HG02588 (cell line): ENCODE measurements at regions not wholly inside any gene's neighbourhood (a gene's known extent, or its start where the extent isn't known, plus 50 kb on each side); places are given as distances from the start of the nearest gene placed in this dataset.
"Not testable (repeated sequence)": the region's sequence is repeated elsewhere in the genome, so short reads cannot be mapped to it uniquely, and the experiment has no call there.

ENCODE experiments used
- ATAC-seq: cut with Tn5 transposase; IDR thresholded peaks from one replicate; pipeline ENCODE4 v1.9.1; 2021; ENCODE audit warnings: mild to moderate bottlenecking, moderate library complexity; ENCODE audit not compliant: unreplicated experiment

DNA sequence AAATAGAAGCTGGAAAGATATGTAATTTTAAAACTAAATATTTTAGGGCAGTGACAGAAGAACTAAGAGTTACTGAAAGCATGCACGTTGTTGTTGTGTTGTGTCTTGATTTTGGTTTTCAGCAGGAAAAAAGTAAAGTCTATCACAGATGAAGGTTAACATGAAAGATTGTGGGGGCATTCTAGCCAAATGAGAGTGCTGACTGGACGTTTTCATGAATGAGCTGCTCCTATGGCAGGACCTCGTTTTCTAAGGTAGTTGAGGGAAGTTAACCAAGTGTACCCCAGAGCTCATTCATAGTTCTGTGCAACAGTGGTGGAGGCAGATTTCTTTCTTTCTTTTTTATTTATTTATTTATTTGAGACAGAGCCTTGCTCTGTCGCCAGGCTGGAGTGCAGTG is 194.6 kb upstream of the IRS2 start:
- no peak for ATAC-seq

DNA sequence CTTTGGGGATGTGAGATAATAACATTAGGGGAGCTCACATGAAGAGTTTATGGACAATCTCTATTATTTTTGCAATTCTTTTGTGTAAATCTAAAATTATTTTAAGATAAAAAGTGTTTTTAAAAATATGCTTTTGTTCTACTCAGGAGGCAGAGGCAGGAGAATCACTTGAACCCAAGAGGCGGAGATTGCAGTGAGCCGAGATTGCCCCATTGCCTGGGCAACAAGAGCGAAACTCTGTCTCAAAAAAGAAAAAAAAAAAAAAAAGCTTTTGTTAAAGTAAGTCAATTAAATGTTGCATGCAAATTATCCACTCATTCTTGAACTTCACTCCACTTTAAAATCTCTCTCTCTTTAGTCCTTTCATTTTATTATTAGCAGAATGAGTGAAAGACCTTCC is 193.3 kb upstream of the IRS2 start:
- ATAC-seq, result not testable (repeated sequence)

DNA sequence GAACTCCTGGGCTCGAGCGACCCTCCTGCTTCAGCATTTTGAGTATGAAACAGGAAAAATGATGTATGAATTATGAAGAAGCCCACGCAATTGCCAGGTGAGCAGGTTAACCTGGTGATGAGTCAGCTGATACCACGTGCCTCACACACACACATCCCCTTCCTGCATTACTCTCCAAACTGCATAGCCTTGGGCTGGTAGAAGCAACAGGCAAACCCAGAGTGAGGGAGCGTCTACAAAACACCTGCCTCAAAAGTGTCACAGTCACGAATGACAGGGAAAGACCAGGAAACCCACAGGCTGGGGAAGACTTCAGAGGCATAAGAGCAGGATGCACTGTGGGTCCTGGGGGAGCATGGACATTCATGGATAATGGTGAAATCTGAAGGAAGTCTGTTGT is 192.8 kb upstream of the IRS2 start:
- no peak for ATAC-seq

DNA sequence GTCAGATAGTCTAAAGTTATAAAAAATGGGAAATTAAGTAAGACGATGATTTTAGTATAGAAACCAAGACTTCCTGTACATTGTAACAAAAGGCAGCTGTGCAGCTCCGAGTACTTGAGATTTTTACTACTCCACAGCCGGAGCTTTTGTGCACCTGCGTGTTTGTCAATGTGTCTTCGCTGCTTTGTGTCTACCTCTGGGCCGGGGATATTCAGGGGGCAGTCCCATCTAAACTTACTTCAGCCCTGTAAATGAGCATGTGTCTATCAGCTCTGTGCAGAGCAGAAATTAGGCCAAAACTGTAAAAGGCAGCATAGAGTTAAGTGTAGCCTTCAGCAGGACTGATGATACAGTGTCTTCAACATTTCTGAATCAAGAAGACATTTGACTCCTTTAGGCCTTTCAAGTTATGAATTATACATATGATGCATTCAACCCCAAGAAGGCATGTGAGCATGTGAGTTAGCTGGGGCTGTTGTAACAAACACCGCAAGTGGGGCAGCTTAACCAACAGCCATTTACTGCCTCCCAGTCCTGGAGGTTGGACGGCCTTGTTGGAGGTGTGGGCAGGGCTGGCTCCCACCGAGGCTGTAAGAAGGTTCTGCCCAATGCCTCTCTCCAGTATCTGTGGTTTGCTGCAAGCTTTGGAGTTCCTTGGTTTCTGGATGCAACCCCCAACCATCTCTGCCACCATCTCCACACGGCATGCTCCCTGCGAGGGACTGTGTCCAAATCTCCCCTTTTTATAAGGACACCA is 191.0 kb upstream of the IRS2 start:
- no peak for ATAC-seq

DNA sequence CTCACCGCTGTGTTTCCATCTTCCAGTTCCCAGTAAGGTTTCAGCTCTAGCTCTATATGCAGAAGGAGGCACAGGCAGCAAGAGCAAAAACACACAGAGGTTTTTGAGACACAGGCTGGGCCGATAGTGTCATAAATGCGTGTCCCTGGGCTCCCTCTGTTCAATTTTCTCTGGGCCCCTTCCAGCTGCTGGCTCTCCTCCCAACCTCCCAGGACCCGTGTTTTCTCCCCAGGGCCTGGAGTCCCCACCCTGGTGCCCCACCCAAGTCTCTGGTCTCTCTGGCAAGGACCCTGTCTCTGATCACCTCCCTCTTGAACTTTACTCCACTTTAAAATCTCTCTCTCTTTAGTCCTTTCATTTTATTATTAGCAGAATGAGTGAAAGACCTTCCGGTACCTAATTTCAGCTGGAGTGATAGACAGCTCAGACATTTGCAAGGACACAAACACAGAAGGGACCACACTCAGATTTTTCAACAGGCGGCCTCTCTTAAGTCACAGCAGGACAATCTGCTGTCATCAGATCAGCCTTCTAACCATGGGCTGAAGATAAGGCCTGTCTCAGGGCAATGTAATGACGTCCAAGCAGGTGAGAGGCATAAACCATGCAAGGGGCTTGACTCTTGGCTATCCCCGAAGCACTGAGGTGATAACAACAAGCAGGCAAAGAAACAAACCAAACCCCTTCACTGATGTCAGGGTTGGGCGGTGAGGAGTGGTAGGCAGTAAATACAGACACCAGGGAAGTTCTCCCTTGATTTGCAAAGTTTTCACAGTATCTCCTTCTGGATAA is 190.0 kb upstream of the IRS2 start:
- no peak for ATAC-seq

DNA sequence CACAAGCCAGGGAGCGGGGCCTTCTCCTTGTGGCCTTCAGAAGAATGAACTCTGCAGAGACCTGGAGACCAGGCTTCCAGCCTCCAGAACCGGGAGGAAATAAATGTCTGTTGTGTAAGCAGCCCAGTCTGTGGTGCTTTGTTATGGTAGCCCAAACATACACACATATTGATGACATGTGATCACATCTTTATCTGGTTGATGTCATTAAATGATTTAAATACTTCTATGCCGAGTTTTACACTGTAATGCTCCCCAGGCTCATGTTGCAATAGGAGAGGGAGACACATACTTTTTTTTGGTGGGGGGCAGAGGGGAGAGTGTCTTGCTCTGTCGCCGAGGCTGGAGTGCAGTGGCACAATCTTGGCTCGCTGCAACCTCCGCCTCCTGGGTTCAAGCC is 188.0 kb upstream of the IRS2 start:
- ATAC-seq, result no peak

DNA sequence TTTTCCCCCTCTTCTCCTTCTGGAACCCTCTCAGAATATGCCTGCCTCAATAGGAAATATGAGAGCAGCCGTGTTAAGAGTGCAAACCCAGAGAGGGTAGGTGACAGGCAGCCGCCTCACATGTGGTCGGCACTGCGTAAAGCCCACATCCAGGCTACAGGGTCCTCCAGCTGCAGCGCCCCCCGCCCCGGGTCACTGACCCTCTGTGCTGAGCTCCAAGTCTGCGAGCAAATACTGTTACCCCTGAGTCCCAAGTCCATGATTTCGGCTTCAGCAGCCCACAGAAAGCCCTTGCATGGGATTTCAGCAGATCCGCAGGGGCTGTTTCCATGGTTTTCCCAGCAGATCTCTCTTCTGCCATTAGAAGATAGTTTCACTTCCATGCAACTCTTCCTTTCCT is 186.9 kb upstream of the IRS2 start:
- ATAC-seq, result no peak

DNA sequence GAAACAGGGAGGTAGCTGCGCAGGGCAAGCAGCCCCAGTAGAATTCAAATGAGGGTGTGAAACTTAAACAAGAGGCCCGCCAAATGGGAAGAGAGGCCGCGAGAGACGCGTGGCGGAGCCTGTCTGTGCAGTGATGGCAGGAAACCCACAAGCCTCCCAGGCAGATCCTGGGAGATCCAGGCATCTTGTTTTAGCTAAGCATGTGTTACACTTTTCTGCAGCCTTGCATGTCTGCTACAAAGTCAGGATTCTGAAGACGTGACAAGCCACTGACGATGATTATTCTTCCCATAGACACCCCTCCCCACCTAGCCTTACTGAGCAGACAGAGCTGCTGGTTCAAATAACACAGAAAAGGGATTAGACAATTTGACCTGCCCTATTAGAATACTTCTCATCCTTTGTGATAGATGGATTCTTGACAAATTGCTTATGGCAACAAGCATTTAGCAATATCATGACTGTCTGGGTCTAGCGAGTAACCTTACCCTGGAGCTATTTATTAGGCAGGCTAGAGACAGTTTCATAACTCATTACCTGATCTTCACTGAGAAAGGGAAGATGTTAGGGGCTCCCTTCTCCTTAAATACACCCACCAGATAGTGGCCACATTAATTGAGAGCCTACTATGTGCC is 185.2 kb upstream of the IRS2 start:
- no peak for ATAC-seq

DNA sequence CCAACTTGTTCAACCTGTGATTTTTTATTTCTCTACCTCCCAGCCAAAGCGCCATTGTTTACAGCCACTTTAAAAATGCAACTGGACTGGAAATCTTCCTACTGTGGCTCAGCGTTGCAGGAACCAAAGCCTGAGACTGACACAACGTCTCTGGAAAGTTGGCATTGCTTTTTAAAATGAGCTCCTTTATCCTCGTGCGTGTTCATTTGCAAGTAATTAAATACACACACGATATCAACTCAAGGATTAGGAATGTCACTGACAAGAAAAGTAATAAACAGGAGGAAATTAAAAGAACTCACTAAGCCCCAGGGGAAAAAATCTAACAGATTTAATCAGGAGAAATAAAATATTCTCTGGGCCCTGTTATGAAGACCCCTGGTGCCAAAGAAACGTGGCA is 184.6 kb upstream of the IRS2 start:
- no peak for ATAC-seq

DNA sequence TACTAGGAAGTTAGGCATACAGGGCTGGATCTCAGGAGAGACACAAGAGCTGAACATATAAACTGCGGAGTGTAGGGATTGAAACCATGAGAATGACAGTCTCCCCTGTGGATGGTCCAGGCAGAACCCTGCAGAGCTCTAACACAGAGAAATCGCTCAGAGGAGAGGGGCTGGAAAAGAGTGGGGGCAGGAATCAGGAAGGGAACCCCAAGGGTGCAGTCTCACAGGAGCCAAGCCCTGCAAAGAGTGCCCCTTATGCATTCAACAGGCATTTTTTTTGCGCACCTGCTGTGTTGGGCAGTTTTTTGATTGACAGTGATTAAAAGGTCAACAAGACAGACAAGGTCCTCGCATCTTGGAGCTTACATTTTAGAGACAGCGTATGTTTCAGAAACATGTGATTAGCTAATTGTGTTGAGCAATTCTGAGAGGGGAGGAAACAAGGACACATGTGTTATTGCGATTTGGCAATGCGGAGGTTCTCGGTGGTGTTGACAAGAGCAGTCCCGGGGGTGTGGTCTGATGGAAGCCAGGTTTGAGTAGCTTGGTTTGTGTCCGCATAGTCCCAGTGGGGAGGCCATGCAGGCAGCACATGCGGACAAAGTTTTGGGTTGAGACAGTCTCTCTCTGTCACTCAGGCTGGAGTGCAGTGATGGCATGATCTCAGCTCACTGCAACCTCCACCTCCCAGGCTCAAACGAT is 182.6 kb upstream of the IRS2 start:
- ATAC-seq, result no peak

DNA sequence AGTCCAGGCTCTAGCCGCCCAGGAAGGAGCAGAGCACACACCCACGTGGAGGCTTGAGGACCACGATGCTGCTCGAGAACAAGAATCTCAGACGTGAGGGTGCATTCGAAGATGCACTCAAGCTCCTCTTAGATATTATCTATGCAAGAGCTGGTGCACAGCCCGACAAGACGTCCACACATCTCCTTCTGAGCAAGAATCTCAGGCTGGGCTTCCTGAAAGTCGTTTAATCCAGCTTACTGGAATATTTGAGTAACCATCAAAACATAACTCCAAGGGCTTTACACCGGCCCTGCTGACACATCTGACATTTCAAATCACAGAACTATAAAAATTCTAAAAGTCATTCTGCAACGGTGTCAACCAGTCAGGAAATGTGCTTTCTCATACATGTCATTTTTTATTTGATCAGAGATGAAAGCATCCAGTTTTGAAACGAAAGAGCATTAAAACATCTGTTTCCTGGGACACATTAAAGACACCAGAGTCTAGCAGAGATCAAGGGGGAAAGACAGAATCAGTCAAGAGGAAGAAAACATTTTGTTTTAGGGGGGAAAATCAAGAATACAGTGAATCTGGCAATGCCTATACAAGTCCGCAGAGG is 177.7 kb upstream of the IRS2 start:
- no peak for ATAC-seq

DNA sequence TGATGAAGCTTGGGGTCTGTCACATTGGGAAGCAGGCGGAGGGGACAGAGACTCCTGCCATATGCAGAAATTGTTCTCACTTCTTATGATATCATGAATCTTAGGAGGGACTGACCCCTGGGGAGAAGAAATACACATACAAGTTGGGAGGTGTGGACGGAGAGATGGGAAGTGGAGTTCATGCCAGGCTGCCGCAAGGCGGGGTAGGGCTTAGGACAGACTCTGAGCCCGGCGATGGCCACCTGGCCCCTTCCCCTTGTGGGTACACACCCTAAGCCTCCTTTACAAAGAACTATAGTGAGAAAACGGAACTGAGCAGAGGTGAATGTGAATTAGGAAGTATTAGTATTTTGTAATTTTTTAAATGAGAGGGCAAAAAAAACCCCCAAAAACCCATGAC is 177.0 kb upstream of the IRS2 start:
- ATAC-seq, result no peak

DNA sequence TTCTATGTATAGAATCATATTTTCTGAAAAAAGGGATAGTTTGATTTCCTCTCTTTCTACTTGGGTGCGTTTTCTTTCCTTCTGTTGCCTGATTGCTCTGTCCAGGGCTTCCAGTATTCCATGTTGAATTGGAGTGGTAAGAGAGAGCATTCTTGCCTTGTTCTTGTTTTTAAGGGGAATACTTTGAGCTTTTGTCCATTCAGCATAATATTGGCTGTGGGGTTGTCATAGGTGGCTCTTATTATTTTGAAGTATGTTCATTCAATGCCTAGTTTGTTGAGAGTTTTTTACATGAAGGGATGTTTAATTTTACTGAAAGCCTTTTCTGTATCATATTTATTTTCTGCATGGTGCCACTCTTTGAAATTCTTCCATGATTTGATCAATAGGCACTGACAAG is 173.5 kb upstream of the IRS2 start:
- no peak for ATAC-seq

DNA sequence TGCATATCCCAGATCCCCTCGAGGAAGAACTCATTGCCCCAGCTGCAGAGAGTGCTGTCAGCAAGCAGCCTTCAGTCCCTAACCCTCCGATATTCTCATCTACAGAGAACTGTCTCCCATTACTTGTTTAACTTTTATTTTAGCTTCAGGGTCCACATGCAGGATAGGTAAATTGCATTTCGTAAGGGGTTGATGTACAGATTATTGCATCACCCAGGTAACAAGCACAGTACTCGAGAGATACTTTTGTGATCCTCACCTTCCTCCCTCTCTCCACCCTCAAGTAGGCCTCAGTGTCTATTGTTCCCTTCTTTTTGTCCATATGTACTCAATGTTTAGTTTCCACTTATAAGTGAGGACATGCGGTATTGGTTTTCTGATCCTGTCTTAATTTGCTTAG is 171.5 kb upstream of the IRS2 start:
- no peak for ATAC-seq

DNA sequence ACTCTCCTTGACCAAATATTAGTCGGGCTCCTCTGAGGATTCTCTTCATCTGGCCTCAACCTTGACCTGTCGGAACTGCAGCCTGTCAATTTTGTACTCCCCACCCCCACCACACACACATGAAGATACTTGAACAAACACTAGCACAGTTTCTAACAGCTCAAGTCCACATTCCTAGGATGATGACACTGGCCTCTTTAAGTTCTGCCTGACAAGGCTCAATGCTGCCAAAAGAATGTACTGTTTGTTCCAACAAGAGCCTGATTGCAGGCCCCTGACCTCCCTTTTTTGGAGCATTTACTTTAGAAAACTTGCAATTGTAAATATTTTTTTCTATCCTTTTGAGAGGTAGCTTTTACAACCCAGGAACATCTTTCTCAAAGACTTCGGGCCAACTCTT is 169.2 kb upstream of the IRS2 start:
- ATAC-seq, result no peak

DNA sequence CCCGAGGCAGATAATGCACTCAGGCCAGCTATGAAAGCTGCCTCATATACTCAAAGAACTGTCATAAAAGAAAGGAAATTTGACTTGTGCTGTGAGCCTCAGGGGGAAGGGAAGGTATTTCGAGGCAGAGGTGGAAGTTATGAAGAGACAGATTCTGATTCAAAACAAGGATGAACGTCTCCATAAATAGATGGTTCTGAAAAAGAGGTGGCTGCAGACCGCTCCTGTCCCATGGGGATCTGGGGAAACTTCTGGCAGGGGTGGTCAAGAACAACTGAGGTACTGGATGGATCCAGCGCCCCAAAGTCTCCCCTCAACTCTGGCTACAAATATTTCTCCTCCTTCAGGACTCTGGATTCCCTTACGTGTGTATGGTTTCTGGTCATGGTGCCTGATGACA is 168.1 kb upstream of the IRS2 start:
- no peak for ATAC-seq

DNA sequence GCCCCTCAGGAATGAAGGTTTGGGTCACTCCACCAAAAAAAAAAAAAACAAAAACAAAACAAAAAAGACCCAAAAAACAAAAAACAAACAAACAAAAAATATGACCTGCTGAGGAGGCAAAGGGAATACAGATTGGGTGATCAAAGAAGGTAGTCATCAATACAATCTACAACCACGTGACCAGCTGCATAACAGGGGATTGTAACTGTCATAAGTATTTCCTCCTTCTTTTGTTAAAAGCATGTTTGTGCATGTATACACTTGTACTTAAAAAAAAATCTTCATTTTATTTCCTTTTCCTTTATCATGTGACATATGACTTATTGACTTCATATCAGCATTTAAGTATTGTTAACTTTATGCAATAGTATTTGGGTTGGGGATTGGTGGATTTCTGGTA is 165.1 kb upstream of the IRS2 start:
- no peak for ATAC-seq

DNA sequence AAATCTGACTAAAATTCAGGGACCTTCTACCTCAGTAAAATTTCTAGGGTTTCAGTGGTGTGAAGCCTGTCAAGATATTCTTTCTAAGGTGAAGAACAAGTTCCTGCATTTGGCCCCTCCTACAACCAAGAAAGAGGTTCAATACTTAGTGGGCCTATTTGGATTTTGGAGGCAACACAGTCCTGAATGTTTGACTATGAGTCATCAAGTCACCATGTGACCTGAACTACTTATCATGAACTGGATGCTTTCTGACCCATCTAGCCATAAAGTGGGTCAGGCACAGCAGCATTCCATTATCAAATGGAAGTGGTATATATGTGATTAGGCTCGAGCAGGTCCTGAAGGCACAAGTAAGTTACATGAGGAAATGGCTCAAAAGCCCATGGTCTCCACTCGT is 163.0 kb upstream of the IRS2 start:
- ATAC-seq, result no peak

DNA sequence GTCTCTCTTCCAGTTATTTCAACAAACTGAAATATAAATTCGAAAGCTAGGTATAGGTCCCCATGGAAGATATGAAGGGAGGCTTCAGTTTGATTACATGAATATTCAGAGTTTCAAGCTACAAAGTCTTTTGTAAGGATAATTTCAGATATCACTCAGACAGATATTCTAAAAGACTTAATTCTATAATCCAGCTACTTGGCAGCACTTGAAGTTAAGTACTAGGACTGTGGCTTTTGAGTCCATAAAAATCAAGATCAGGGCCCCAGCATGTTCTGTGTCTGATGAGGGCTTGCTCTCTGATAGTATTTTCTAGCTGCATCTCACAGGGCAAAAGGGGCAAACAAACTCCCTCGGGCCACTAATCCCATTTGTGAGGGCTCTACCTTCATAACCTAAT is 160.6 kb upstream of the IRS2 start:
- ATAC-seq, result no peak

DNA sequence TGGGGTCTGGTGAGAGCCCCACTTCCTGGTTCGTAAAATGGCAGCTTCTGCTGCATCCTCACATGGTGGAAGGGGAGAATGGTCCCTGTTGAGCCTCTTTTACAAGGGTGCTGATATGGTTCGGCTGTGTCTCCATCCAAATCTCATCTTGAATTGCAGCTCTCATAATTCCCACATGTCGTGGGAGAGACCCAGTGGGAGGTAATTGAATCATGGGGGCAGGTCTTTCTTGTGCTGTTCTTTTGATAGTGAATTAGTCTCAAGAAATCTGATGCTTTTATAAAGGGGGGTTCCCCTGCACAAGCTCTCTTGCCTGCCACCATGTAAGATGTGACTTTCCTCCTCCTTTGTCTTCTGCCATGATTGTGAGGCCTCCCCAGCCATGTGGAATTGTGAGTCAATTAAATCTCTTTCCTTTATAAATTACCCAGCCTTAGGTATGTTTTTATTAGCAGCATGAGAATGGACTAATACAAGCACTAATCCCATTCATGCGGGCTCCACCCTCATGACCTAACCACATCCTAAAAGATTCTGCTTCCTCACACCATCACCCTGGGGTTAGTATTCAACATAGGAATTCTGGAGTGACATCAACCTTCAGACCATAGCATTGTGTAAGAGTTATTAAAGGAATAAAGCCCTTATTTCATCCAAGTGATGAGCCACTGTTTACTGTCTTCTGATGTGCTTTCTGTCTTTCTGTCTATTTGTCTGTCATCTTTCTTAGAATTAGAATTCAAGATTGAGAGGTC is 159.0 kb upstream of the IRS2 start:
- ATAC-seq, result no peak
